ENCODE measurements at regions not wholly inside any gene's neighbourhood (a gene's known extent, or its start where the extent isn't known, plus 50 kb on each side); places are given as distances from the start of the nearest gene placed in this dataset.
"Not testable (repeated sequence)": the region's sequence is repeated elsewhere in the genome, so short reads cannot be mapped to it uniquely, and the experiment has no call there.

- H3K4me3 ChIP-seq (ENCODE audit: low read depth, low read length): no peak overlapping the region
- peak in 1 of 6 donors; percentile 44 for DNase-seq (ENCODE audit: low read depth in 4 of 6, low spot score in 6 of 6)
- H3K36me3 ChIP-seq (ENCODE audit: control insufficient read depth, insufficient read depth, low read length): no peaks in the 10 kb centered on the region
- no peaks in the 10 kb centered on the region for H3K27me3 ChIP-seq (ENCODE audit: control insufficient read depth, insufficient read depth, low read length)
- H3K27ac ChIP-seq (ENCODE audit: low read depth, low read length): no peak overlapping the region
- 48% methylated on average over 7 of the region's 8 CpGs for WGBS (ENCODE audit: insufficient coverage)
- peaks cover 4% of the 10 kb centered on the region for H3K4me1 ChIP-seq (ENCODE audit: control insufficient read depth, insufficient read depth, low read length)
- H3K9me3 ChIP-seq (ENCODE audit: control insufficient read depth, insufficient read depth, low read length): no peaks in the 10 kb centered on the region
Observed at GRCh38 chr18:21960189-21960588, 209.2 kb upstream of the GATA6 start.

GRCh38 chr18:21963336-21963735 is 206.1 kb upstream of the GATA6 start:
- H3K9me3 ChIP-seq (ENCODE audit: control insufficient read depth, insufficient read depth, low read length): no peaks in the 10 kb centered on the region
- no peak for DNase-seq (ENCODE audit: low read depth in 4 of 6, low spot score in 6 of 6)
- H3K27me3 ChIP-seq (ENCODE audit: control insufficient read depth, insufficient read depth, low read length): no peaks in the 10 kb centered on the region
- H3K36me3 ChIP-seq (ENCODE audit: control insufficient read depth, insufficient read depth, low read length): no peaks in the 10 kb centered on the region
- no peak overlapping the region for H3K4me3 ChIP-seq (ENCODE audit: low read depth, low read length)
- peaks cover 4% of the 10 kb centered on the region for H3K4me1 ChIP-seq (ENCODE audit: control insufficient read depth, insufficient read depth, low read length)
- H3K27ac ChIP-seq (ENCODE audit: low read depth, low read length): no peak overlapping the region
- WGBS (ENCODE audit: insufficient coverage): 94% methylated on average over 4 of the region's 5 CpGs

GRCh38 chr18:21968338-21968737 is 201.1 kb upstream of the GATA6 start:
- WGBS (ENCODE audit: insufficient coverage): 82% methylated on average over 3 of the region's 4 CpGs
- no peaks in the 10 kb centered on the region for H3K27me3 ChIP-seq (ENCODE audit: control insufficient read depth, insufficient read depth, low read length)

GRCh38 chr18:21972281-21972680 is 197.1 kb upstream of the GATA6 start:
- peak in 1 of 6 donors; percentile 15 for DNase-seq (ENCODE audit: low read depth in 4 of 6, low spot score in 6 of 6)
- peaks cover 5% of the 10 kb centered on the region for H3K4me1 ChIP-seq (ENCODE audit: control insufficient read depth, insufficient read depth, low read length)
- H3K27ac ChIP-seq (ENCODE audit: low read depth, low read length): no peak overlapping the region
- 56% methylated on average over 3 of the region's 7 CpGs for WGBS (ENCODE audit: insufficient coverage)
- H3K36me3 ChIP-seq (ENCODE audit: control insufficient read depth, insufficient read depth, low read length): no peaks in the 10 kb centered on the region
- no peaks in the 10 kb centered on the region for H3K9me3 ChIP-seq (ENCODE audit: control insufficient read depth, insufficient read depth, low read length)
- no peak overlapping the region for H3K4me3 ChIP-seq (ENCODE audit: low read depth, low read length)
- no peaks in the 10 kb centered on the region for H3K27me3 ChIP-seq (ENCODE audit: control insufficient read depth, insufficient read depth, low read length)

More at GRCh38 chr18:21968338-21968737, 201.1 kb upstream of the GATA6 start:
- no peak overlapping the region for H3K27ac ChIP-seq (ENCODE audit: low read depth, low read length)
- H3K4me3 ChIP-seq (ENCODE audit: low read depth, low read length): no peak overlapping the region
- no peak for DNase-seq (ENCODE audit: low read depth in 4 of 6, low spot score in 6 of 6)
- H3K36me3 ChIP-seq (ENCODE audit: control insufficient read depth, insufficient read depth, low read length): no peaks in the 10 kb centered on the region
- no peaks in the 10 kb centered on the region for H3K9me3 ChIP-seq (ENCODE audit: control insufficient read depth, insufficient read depth, low read length)
- peaks cover 5% of the 10 kb centered on the region for H3K4me1 ChIP-seq (ENCODE audit: control insufficient read depth, insufficient read depth, low read length)

- WGBS (ENCODE audit: insufficient coverage): 100% methylated on average over 1 of the region's 1 CpG
- H3K27me3 ChIP-seq (ENCODE audit: control insufficient read depth, insufficient read depth, low read length); DNase-seq (ENCODE audit: low read depth in 4 of 6, low spot score in 6 of 6); H3K4me1 ChIP-seq (ENCODE audit: control insufficient read depth, insufficient read depth, low read length); H3K36me3 ChIP-seq (ENCODE audit: control insufficient read depth, insufficient read depth, low read length); H3K9me3 ChIP-seq (ENCODE audit: control insufficient read depth, insufficient read depth, low read length); H3K27ac ChIP-seq (ENCODE audit: low read depth, low read length); H3K4me3 ChIP-seq (ENCODE audit: low read depth, low read length): not testable (repeated sequence)
Observed at GRCh38 chr18:21975954-21976353, 193.4 kb upstream of the GATA6 start.

- Histone ChIP-seq H3K4me3 (ENCODE audit: low read depth, low read length) (no peak overlapping the region), H3K27ac (ENCODE audit: low read depth, low read length) (no peak overlapping the region), H3K36me3 (ENCODE audit: control insufficient read depth, insufficient read depth, low read length) (no peaks in the 10 kb centered on the region), H3K9me3 (ENCODE audit: control insufficient read depth, insufficient read depth, low read length) (no peaks in the 10 kb centered on the region), H3K4me1 (ENCODE audit: control insufficient read depth, insufficient read depth, low read length) (no peaks in the 10 kb centered on the region), H3K27me3 (ENCODE audit: control insufficient read depth, insufficient read depth, low read length) (no peaks in the 10 kb centered on the region)
- WGBS (ENCODE audit: insufficient coverage): 33% methylated on average over 5 of the region's 13 CpGs
- DNase-seq (ENCODE audit: low read depth in 4 of 6, low spot score in 6 of 6): no peak
Observed at GRCh38 chr18:21978546-21979170, 190.7 kb upstream of the GATA6 start.

- no peak for DNase-seq (ENCODE audit: low read depth in 4 of 6, low spot score in 6 of 6)
- no peak overlapping the region for H3K27ac ChIP-seq (ENCODE audit: low read depth, low read length)
- H3K4me1 ChIP-seq (ENCODE audit: control insufficient read depth, insufficient read depth, low read length): no peaks in the 10 kb centered on the region
- 35% methylated on average over 4 of the region's 4 CpGs for WGBS (ENCODE audit: insufficient coverage)
- H3K4me3 ChIP-seq (ENCODE audit: low read depth, low read length): no peak overlapping the region
- no peaks in the 10 kb centered on the region for H3K27me3 ChIP-seq (ENCODE audit: control insufficient read depth, insufficient read depth, low read length)
- no peaks in the 10 kb centered on the region for H3K9me3 ChIP-seq (ENCODE audit: control insufficient read depth, insufficient read depth, low read length)
- no peaks in the 10 kb centered on the region for H3K36me3 ChIP-seq (ENCODE audit: control insufficient read depth, insufficient read depth, low read length)
Observed at GRCh38 chr18:21979171-21979560, 190.2 kb upstream of the GATA6 start.

GRCh38 chr18:21979759-21980158 is 189.6 kb upstream of the GATA6 start:
- DNase-seq (ENCODE audit: low read depth in 4 of 6, low spot score in 6 of 6): no peak
- no peaks in the 10 kb centered on the region for H3K4me1 ChIP-seq (ENCODE audit: control insufficient read depth, insufficient read depth, low read length)
- 100% methylated on average over 1 of the region's 1 CpG for WGBS (ENCODE audit: insufficient coverage)
- no peak overlapping the region for H3K4me3 ChIP-seq (ENCODE audit: low read depth, low read length)
- H3K9me3 ChIP-seq (ENCODE audit: control insufficient read depth, insufficient read depth, low read length): no peaks in the 10 kb centered on the region
- no peak overlapping the region for H3K27ac ChIP-seq (ENCODE audit: low read depth, low read length)
- H3K27me3 ChIP-seq (ENCODE audit: control insufficient read depth, insufficient read depth, low read length): no peaks in the 10 kb centered on the region
- no peaks in the 10 kb centered on the region for H3K36me3 ChIP-seq (ENCODE audit: control insufficient read depth, insufficient read depth, low read length)

GRCh38 chr18:21980744-21981143 is 188.6 kb upstream of the GATA6 start:
- Histone ChIP-seq H3K27ac (ENCODE audit: low read depth, low read length) (no peak overlapping the region), H3K27me3 (ENCODE audit: control insufficient read depth, insufficient read depth, low read length) (no peaks in the 10 kb centered on the region), H3K9me3 (ENCODE audit: control insufficient read depth, insufficient read depth, low read length) (no peaks in the 10 kb centered on the region), H3K4me1 (ENCODE audit: control insufficient read depth, insufficient read depth, low read length) (no peaks in the 10 kb centered on the region), H3K4me3 (ENCODE audit: low read depth, low read length) (no peak overlapping the region), H3K36me3 (ENCODE audit: control insufficient read depth, insufficient read depth, low read length) (no peaks in the 10 kb centered on the region)
- 67% methylated on average over 4 of the region's 5 CpGs for WGBS (ENCODE audit: insufficient coverage)
- no peak for DNase-seq (ENCODE audit: low read depth in 4 of 6, low spot score in 6 of 6)

- not testable (repeated sequence) for H3K4me3 ChIP-seq (ENCODE audit: low read depth, low read length); H3K4me1 ChIP-seq (ENCODE audit: control insufficient read depth, insufficient read depth, low read length); H3K27me3 ChIP-seq (ENCODE audit: control insufficient read depth, insufficient read depth, low read length); H3K36me3 ChIP-seq (ENCODE audit: control insufficient read depth, insufficient read depth, low read length); DNase-seq (ENCODE audit: low read depth in 4 of 6, low spot score in 6 of 6); H3K27ac ChIP-seq (ENCODE audit: low read depth, low read length); H3K9me3 ChIP-seq (ENCODE audit: control insufficient read depth, insufficient read depth, low read length)
- WGBS (ENCODE audit: insufficient coverage): 88% methylated on average over 8 of the region's 11 CpGs
Observed at GRCh38 chr18:21981489-21981888, 187.9 kb upstream of the GATA6 start.
